HCT116 (cell line): ENCODE measurements at regions not wholly inside any gene's neighbourhood (a gene's known extent, or its start where the extent isn't known, plus 50 kb on each side); places are given as distances from the start of the nearest gene placed in this dataset.

Experiments
- ATAC-seq: fragments of 200-7000 bp; cut with Tn5 transposase; 2 replicates; pipeline ENCODE4 v1.9.1; 2020; ENCODE audit warnings: mild to moderate bottlenecking, moderate library complexity
- BruUV-seq: library from RNA; stranded (reverse); fragments of 400-500 nt; replicated peaks from 2 replicates; lab custom pipeline; 2021; lab: Mats Ljungman, UMichigan
- CTCF ChIA-PET: fragments of 300-600 bp; sonication (Branson Sonifier 250); formaldehyde crosslinking; loops from one replicate; lab custom pipeline; 2021; ENCODE audit warnings: antibody characterized with exemption; lab: Charles Lee
- POLR2A ChIA-PET: fragments of 300-600, 350-600 bp; sonication (Branson Sonifier 250); formaldehyde crosslinking; loops from one replicate; lab custom pipeline; 2021; ENCODE audit warnings: antibody characterized with exemption; lab: Charles Lee
- RAD21 ChIA-PET, 2 experiments: fragments of 300-600 bp; sonication (Branson Sonifier 250); formaldehyde crosslinking; loops; one replicate each; lab custom pipeline; 2023; ENCODE audit warnings: low total read pairs in 2 of 2; ENCODE audit not compliant: uncharacterized antibody in 2 of 2, unreplicated experiment in 2 of 2, low non-redundant PET in 1 of 2; lab: Charles Lee
- DNase-seq: peaks from one replicate; pipeline ENCODE4 v3.0.0-alpha.2; 2010; ENCODE audit warnings: low read depth, low spot score
- H2AFZ ChIP-seq: fragments of 200-600 bp; shearing (Covaris generic), sonication (generic); 2 replicates; pipeline ENCODE4 v1.6.1; 2017; ENCODE audit warnings: low read depth, mixed run types, mixed read lengths, antibody characterized with exemption, low read length; ENCODE audit not compliant: poor library complexity, severe bottlenecking
- H3K27ac ChIP-seq: 2 replicates; pipeline ENCODE4 v1.5.1; 2012; ENCODE audit warnings: low read depth, low read length
- H3K27me3 ChIP-seq: fragments of 200-600 bp; sonication (generic); 2 replicates; pipeline ENCODE4 v1.6.1; 2016; ENCODE audit warnings: mixed run types, low read length, mixed read lengths; ENCODE audit not compliant: insufficient read depth
- H3K36me3 ChIP-seq, 2 experiments: fragments of 200-500 bp in 1 of 2; fragments of 200-600 bp in 1 of 2; sonication (Bioruptor generic) in 1 of 2; sonication (generic) in 1 of 2; 2 replicates each; pipeline versions ENCODE4 v1.5.1 to v1.6.1; 2014 to 2016; ENCODE audit warnings: low read length in 2 of 2, inconsistent platforms in 1 of 2, mixed read lengths in 1 of 2, mixed run types in 1 of 2; ENCODE audit not compliant: insufficient read depth in 2 of 2, control insufficient read depth in 1 of 2
- H3K4me1 ChIP-seq, 2 experiments: fragments of 200-600 bp in 1 of 2; sonication (generic) in 1 of 2; 2 replicates each; pipeline versions ENCODE4 v1.5.1 to v1.6.1; 2012 to 2017; ENCODE audit warnings: low read length in 2 of 2, inconsistent platforms in 1 of 2, mild to moderate bottlenecking in 1 of 2, mixed read lengths in 1 of 2, mixed run types in 1 of 2, moderate library complexity in 1 of 2; ENCODE audit not compliant: insufficient read depth in 2 of 2, control insufficient read depth in 1 of 2
- H3K4me2 ChIP-seq: fragments of 200-600 bp; sonication (generic); 2 replicates; pipeline ENCODE4 v1.6.1; 2017; ENCODE audit warnings: mixed run types, low read length, mixed read lengths
- H3K4me3 ChIP-seq, 2 experiments: fragments of 200-600 bp in 1 of 2; sonication (generic) in 1 of 2; replicated peaks in 1 of 2; 2 replicates each; pipeline ENCODE4 v1.5.1; 2011 to 2016; ENCODE audit warnings: low read length in 2 of 2, control low read depth in 1 of 2, low read depth in 1 of 2, mild to moderate bottlenecking in 1 of 2, mixed read lengths in 1 of 2, mixed run types in 1 of 2
- H3K79me2 ChIP-seq: fragments of 200-600 bp; sonication (generic); 2 replicates; pipeline ENCODE4 v1.6.1; 2017; ENCODE audit warnings: mild to moderate bottlenecking, mixed run types, low read length, moderate library complexity, mixed read lengths; ENCODE audit not compliant: insufficient read depth
- H3K9ac ChIP-seq: fragments of 200-600 bp; sonication (generic); 2 replicates; pipeline ENCODE4 v1.6.1; 2016; ENCODE audit warnings: low read length, mixed read lengths
- H3K9me2 ChIP-seq: fragments of 200-600 bp; sonication (generic), shearing (Covaris generic); 2 replicates; pipeline ENCODE4 v1.6.1; 2017; ENCODE audit warnings: mixed run types, mild to moderate bottlenecking, moderate library complexity; ENCODE audit not compliant: insufficient read depth
- H3K9me3 ChIP-seq, 2 experiments: fragments of 200-500 bp in 1 of 2; fragments of 200-600 bp in 1 of 2; sonication (Bioruptor generic) in 1 of 2; sonication (generic) in 1 of 2; 2 replicates each; pipeline ENCODE4 v1.6.1; 2014 to 2017; ENCODE audit warnings: low read length in 2 of 2, mixed read lengths in 2 of 2, inconsistent platforms in 1 of 2, low read depth in 1 of 2, mild to moderate bottlenecking in 1 of 2, mixed run types in 1 of 2, moderate library complexity in 1 of 2; ENCODE audit not compliant: control insufficient read depth in 1 of 2, insufficient read depth in 1 of 2
- H4K20me1 ChIP-seq: fragments of 200-600 bp; sonication (generic), shearing (Covaris generic); 2 replicates; pipeline ENCODE4 v1.6.1; 2017; ENCODE audit warnings: mixed run types, mild to moderate bottlenecking, moderate library complexity; ENCODE audit not compliant: insufficient read depth
- CBX3 ChIP-seq: IDR thresholded peaks from 2 replicates; pipeline ENCODE4 v1.6.1; 2012; ENCODE audit warnings: low read depth
- CEBPB ChIP-seq: IDR thresholded peaks from 2 replicates; pipeline ENCODE4 v1.6.1; 2012; ENCODE audit warnings: low read depth
- EZH2phosphoT487 ChIP-seq: fragments of 200-600 bp; IDR thresholded peaks from 2 replicates; pipeline ENCODE4 v1.6.1; 2018; ENCODE audit warnings: antibody characterized with exemption, borderline replicate concordance
- FOSL1 ChIP-seq: IDR thresholded peaks from 2 replicates; pipeline ENCODE4 v1.6.1; 2012; ENCODE audit warnings: low read depth
- JUND ChIP-seq: IDR thresholded peaks from 2 replicates; pipeline ENCODE4 v1.6.1; 2012
- POLR2A ChIP-seq: IDR thresholded peaks from 2 replicates; pipeline ENCODE4 v1.7.0; 2011; ENCODE audit warnings: borderline replicate concordance; ENCODE audit not compliant: insufficient read depth, insufficient read length; ENCODE audit errors: extremely low read depth
- POLR2AphosphoS5 ChIP-seq: IDR thresholded peaks from 2 replicates; pipeline ENCODE4 v1.6.1; 2011; ENCODE audit warnings: mild to moderate bottlenecking, low read depth, low read length, moderate library complexity
- RAD21 ChIP-seq: IDR thresholded peaks from 2 replicates; pipeline ENCODE4 v1.6.1; 2012; ENCODE audit warnings: low read depth, mild to moderate bottlenecking
- SP1 ChIP-seq: IDR thresholded peaks from 2 replicates; pipeline ENCODE4 v1.6.1; 2012; ENCODE audit warnings: low read depth
- SRF ChIP-seq: IDR thresholded peaks from 2 replicates; pipeline ENCODE4 v1.6.1; 2012; ENCODE audit warnings: low read depth
- TCF7L2 ChIP-seq: IDR thresholded peaks from 2 replicates; pipeline ENCODE4 v1.7.0; 2011; ENCODE audit warnings: borderline replicate concordance, inconsistent platforms; ENCODE audit not compliant: insufficient read depth, insufficient read length; ENCODE audit errors: extremely low read depth
- YY1 ChIP-seq: IDR thresholded peaks from 2 replicates; pipeline ENCODE4 v1.6.1; 2011; ENCODE audit warnings: low read length, low read depth, moderate library complexity, mild to moderate bottlenecking; ENCODE audit not compliant: insufficient replicate concordance; ENCODE audit errors: extremely low read depth
- ZFX ChIP-seq: fragments of 450-650 bp; IDR thresholded peaks from 2 replicates; pipeline ENCODE4 v1.6.1; 2017
- ZNF274 ChIP-seq: fragments of 200-500 bp; sonication (Bioruptor generic); IDR thresholded peaks from 2 replicates; pipeline ENCODE4 v1.6.1; 2014; ENCODE audit warnings: mild to moderate bottlenecking, low read depth, low read length, inconsistent platforms
- intact Hi-C: fragments of 100-400 bp; cut with micrococcal nuclease; formaldehyde crosslinking; loops from 2 replicates; pipeline ENCODE4 v1.10.0; 2022
- TF ChIP-seq, protein P1 (sequence below): IDR thresholded peaks from 2 replicates; pipeline ENCODE4 v1.6.1; 2012
- TF ChIP-seq, protein P2 (sequence below), 3 experiments: fragments of 200-600 bp in 1 of 3; sonication (generic) in 1 of 3; IDR thresholded peaks in 2 of 3; conservative IDR thresholded peaks in 1 of 3; 2 replicates each; pipeline ENCODE4 v1.5.1; 2012 to 2017; ENCODE audit warnings: low read depth in 2 of 3, low read length in 2 of 3, antibody characterized with exemption in 1 of 3, borderline replicate concordance in 1 of 3, control low read depth in 1 of 3, mild to moderate bottlenecking in 1 of 3, mixed read lengths in 1 of 3, mixed run types in 1 of 3, moderate library complexity in 1 of 3; ENCODE audit not compliant: insufficient read depth in 1 of 3
- TF ChIP-seq, protein P3 (sequence below): IDR thresholded peaks from 2 replicates; pipeline ENCODE4 v1.6.1; 2012

DNA sequence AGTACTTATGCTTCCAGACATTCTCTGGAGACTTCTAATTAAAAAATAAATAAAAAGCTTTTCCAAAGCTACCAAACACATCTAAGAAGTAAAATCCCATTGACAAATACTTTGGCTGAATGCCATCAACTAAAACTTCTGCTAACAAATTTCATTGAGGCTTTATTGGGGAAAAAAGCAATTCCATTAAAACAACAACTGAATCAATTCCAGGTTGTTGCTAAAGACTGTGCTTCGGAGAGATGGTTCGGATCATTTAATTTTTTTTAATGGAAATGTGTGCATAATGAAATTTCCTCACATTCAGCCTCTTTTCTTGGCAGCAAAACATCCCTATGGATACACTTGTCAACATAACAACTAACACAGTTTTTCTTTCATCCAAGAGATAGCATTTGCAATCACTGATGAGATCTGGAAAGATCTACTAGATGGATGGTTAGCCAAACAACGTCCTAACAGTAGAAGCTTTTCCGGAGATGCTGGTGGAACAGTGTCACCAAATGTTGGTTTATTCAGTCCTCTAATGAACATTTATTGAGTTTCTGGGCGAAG lies 446.1 kb upstream of the FAM98A start (continued):
- TF ChIP-seq YY1: no peak
- TF ChIP-seq, protein P1, sequence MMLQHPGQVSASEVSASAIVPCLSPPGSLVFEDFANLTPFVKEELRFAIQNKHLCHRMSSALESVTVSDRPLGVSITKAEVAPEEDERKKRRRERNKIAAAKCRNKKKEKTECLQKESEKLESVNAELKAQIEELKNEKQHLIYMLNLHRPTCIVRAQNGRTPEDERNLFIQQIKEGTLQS: no peak
- TF ChIP-seq FOSL1: no peak

DNA sequence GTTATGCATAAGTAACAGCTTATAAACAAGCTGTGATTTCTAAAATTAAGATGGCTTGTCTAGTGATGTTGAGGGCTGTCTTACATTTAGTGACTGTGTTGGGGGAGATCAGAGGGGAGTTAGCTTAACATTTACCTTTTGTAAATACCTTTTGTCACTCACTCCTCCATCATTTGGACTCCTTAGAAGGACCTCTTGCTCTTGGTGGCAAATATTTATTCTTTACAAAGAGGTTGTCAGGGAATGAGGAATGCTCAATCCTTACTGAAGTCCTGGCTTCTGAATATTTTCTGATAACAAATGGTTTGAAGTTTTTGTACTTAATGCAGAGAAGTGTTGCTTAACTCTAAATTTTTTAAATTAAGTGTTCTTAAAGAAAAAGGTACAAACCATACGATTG lies 438.8 kb upstream of the FAM98A start:
- Histone ChIP-seq H3K36me3 (no peaks in the 10 kb centered on the region), H3K27ac (no peak overlapping the region), H4K20me1 (no peaks in the 10 kb centered on the region), H3K9ac (no peak overlapping the region), H3K4me2 (no peak overlapping the region), H3K79me2 (no peaks in the 10 kb centered on the region), H3K9me3 (no peaks in the 10 kb centered on the region), H3K9me2 (no peaks in the 10 kb centered on the region), H2AFZ (no peak overlapping the region), H3K4me1 (no peaks in the 10 kb centered on the region), H3K4me3 (no peak overlapping the region), H3K27me3 (no peaks in the 10 kb centered on the region)
- CTCF ChIA-PET: no interaction called here
- ATAC-seq (no peak), DNase-seq (no peak)
- RAD21 ChIA-PET: no interaction called here
- TF ChIP-seq POLR2A (no peak), CEBPB (no peak), ZNF274 (no peak), POLR2AphosphoS5 (no peak), SP1 (no peak), TCF7L2 (no peak), SRF (no peak), CBX3 (no peak), YY1 (no peak), EZH2phosphoT487 (no peak), ZFX (no peak), RAD21 (no peak), JUND (no peak), FOSL1 (no peak)
- TF ChIP-seq, protein P2, sequence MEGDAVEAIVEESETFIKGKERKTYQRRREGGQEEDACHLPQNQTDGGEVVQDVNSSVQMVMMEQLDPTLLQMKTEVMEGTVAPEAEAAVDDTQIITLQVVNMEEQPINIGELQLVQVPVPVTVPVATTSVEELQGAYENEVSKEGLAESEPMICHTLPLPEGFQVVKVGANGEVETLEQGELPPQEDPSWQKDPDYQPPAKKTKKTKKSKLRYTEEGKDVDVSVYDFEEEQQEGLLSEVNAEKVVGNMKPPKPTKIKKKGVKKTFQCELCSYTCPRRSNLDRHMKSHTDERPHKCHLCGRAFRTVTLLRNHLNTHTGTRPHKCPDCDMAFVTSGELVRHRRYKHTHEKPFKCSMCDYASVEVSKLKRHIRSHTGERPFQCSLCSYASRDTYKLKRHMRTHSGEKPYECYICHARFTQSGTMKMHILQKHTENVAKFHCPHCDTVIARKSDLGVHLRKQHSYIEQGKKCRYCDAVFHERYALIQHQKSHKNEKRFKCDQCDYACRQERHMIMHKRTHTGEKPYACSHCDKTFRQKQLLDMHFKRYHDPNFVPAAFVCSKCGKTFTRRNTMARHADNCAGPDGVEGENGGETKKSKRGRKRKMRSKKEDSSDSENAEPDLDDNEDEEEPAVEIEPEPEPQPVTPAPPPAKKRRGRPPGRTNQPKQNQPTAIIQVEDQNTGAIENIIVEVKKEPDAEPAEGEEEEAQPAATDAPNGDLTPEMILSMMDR (IDR thresholded peaks at IDR 0.05 in 2 of 3, conservative IDR thresholded peaks at IDR 0.05 in 1 of 3; ENCODE audit: borderline replicate concordance in 1 of 3, insufficient read depth in 1 of 3, low read depth in 2 of 3, low read length in 2 of 3): no peak
- TF ChIP-seq, protein P1: no peak
- TF ChIP-seq, protein P3, sequence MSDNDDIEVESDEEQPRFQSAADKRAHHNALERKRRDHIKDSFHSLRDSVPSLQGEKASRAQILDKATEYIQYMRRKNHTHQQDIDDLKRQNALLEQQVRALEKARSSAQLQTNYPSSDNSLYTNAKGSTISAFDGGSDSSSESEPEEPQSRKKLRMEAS: no peak
- no TSS peak for BruUV-seq
- intact Hi-C loops: no loop called here
- POLR2A ChIA-PET: no interaction called here
